Activated CD4-positive, alpha-beta T cell treated with anti-CD3 and anti-CD28 coated beads, Interleukin-2, amount 10 ng/mL, durations not matched to agents 7 days and 5 days (primary cell): ENCODE measurements at regions not wholly inside any gene's neighbourhood (a gene's known extent, or its start where the extent isn't known, plus 50 kb on each side); places are given as distances from the start of the nearest gene placed in this dataset.

Source experiments
- CTCF ChIA-PET: fragments of 350-600 bp; sonication (Branson Sonifier 250); formaldehyde crosslinking; loops from one replicate; lab custom pipeline; 2021; ENCODE audit warnings: antibody characterized with exemption; lab: Charles Lee
- POLR2A ChIA-PET: fragments of 350-600 bp; sonication (Branson Sonifier 250); formaldehyde crosslinking; loops from one replicate; lab custom pipeline; 2021; ENCODE audit warnings: antibody characterized with exemption; lab: Charles Lee
- DNase-seq: peaks from one replicate; pipeline ENCODE4 v3.0.0-alpha.2; 2020
- H3K27ac Mint-ChIP-seq: one replicate; pipeline ENCODE4 v1.8.0; 2021; ENCODE audit warnings: mild to moderate bottlenecking, moderate library complexity, mixed read lengths
- H3K27me3 Mint-ChIP-seq: one replicate; pipeline ENCODE4 v1.8.0; 2021; ENCODE audit warnings: mixed read lengths
- H3K36me3 Mint-ChIP-seq: one replicate; pipeline ENCODE4 v1.8.0; 2021; ENCODE audit warnings: low read depth, mixed read lengths
- H3K4me1 Mint-ChIP-seq: one replicate; pipeline ENCODE4 v1.8.0; 2021; ENCODE audit warnings: mixed read lengths
- H3K4me3 Mint-ChIP-seq: one replicate; pipeline ENCODE4 v1.8.0; 2021; ENCODE audit warnings: mild to moderate bottlenecking, moderate library complexity, mixed read lengths
- H3K9me3 Mint-ChIP-seq: one replicate; pipeline ENCODE4 v1.8.0; 2021; ENCODE audit warnings: mixed read lengths

- ChIA-PET POLR2A (no interaction called here), CTCF (interaction anchor here (0.9 to 3.0 kb wide), 5 partner anchors 10 to 158 kb away, joined by 3 to 12 read pairs (median 3); no protein-coding TSS in a partner anchor)
- peaks cover 9% of the 10 kb centered on the region for H3K9me3 Mint-ChIP-seq
- H3K27ac Mint-ChIP-seq: no peak overlapping the region
- H3K36me3 Mint-ChIP-seq: peaks cover 11% of the 10 kb centered on the region
- H3K4me1 Mint-ChIP-seq: peaks cover 30% of the 10 kb centered on the region
- no peak for DNase-seq
- peaks cover 5% of the 10 kb centered on the region for H3K27me3 Mint-ChIP-seq
- no peak overlapping the region for H3K4me3 Mint-ChIP-seq
Measured at GRCh38 chr5:54756796-54757402, 228.5 kb downstream of the ESM1 start.

DNA sequence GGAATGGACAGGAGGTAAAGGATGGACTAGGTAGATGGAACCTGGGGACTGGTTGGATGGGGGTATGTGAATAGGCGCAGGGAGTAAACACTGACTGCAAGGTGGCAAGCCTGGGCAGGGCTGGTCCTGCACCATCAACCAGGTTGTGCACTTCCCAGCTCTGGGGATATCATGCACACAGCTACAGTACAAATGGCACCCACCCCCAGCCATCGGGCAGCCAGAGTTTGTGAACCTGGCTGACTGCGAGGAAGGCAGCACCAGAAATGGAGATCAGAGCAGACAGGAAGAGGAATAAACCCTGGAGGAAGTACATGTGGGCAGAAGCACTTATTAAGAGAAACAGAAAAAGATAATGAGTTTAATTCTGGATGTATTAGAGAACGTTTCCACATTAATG lies 229.1 kb downstream of the ESM1 start:
- POLR2A ChIA-PET: no interaction called here
- no peak overlapping the region for H3K4me3 Mint-ChIP-seq
- peaks cover 30% of the 10 kb centered on the region for H3K4me1 Mint-ChIP-seq
- CTCF ChIA-PET: interaction anchor here (0.9 to 3.0 kb wide), 6 partner anchors 9 to 158 kb away, joined by 3 to 12 read pairs (median 3); no protein-coding TSS in a partner anchor
- peaks cover 5% of the 10 kb centered on the region for H3K27me3 Mint-ChIP-seq
- DNase-seq: no peak
- H3K27ac Mint-ChIP-seq: peak overlapping the region; percentile 77
- H3K9me3 Mint-ChIP-seq: peaks cover 12% of the 10 kb centered on the region
- peaks cover 12% of the 10 kb centered on the region for H3K36me3 Mint-ChIP-seq

DNA sequence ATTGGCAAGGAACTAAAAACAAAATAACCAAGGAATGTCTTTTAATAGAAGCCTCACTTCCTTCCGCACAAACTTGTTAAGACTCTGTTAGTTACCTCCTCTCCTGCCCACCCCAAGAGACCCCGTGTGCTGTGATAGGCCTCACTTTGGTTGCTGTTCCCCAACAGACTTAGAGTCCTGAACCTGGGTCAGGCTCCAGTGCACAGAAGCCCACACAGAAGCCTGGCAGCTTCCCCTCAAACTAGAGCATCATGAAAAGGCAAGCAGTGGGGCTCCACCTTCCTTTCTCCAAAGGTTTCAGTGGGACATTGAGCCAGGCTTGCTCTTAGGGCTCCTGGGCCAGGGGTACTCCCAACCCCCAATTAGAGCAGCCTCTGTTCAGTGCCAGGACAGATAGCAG lies 230.5 kb downstream of the ESM1 start:
- Mint-ChIP-seq H3K4me1 (peaks cover 28% of the 10 kb centered on the region), H3K27me3 (peaks cover 8% of the 10 kb centered on the region), H3K9me3 (peaks cover 18% of the 10 kb centered on the region), H3K36me3 (peaks cover 15% of the 10 kb centered on the region), H3K27ac (no peak overlapping the region), H3K4me3 (no peak overlapping the region)
- POLR2A ChIA-PET: no interaction called here
- CTCF ChIA-PET: interaction anchor here (0.6 kb wide), 1 partner anchor 1881 kb away, joined by 3 read pairs; no protein-coding TSS in a partner anchor
- no peak for DNase-seq

- H3K9me3 Mint-ChIP-seq: peaks cover 18% of the 10 kb centered on the region
- CTCF ChIA-PET: no interaction called here
Measured at GRCh38 chr5:54754420-54754819, 231.0 kb downstream of the ESM1 start.

GRCh38 chr5:54753753-54754152 lies 231.6 kb downstream of the ESM1 start:
- Mint-ChIP-seq H3K36me3 (peaks cover 15% of the 10 kb centered on the region), H3K27ac (no peak overlapping the region), H3K4me1 (peaks cover 28% of the 10 kb centered on the region), H3K9me3 (peaks cover 18% of the 10 kb centered on the region), H3K27me3 (peaks cover 3% of the 10 kb centered on the region), H3K4me3 (no peak overlapping the region)
- POLR2A ChIA-PET: interaction anchor here (0.5 kb wide), 1 partner anchor 9 kb away, joined by 3 read pairs; no protein-coding TSS in a partner anchor
- CTCF ChIA-PET: interaction anchor here (0.9 to 2.4 kb wide), 3 partner anchors 13 to 237 kb away, joined by 3 to 8 read pairs (median 3); partner anchors contain the start of gene SNX18
- no peak for DNase-seq

More at GRCh38 chr5:54754420-54754819, 231.0 kb downstream of the ESM1 start:
- Mint-ChIP-seq H3K36me3 (peaks cover 15% of the 10 kb centered on the region), H3K4me1 (peaks cover 28% of the 10 kb centered on the region), H3K27me3 (peaks cover 8% of the 10 kb centered on the region), H3K4me3 (no peak overlapping the region), H3K27ac (no peak overlapping the region)
- no peak for DNase-seq
- POLR2A ChIA-PET: no interaction called here

GRCh38 chr5:54753034-54753433 lies 232.4 kb downstream of the ESM1 start:
- CTCF ChIA-PET: interaction anchor here (0.9 to 2.4 kb wide), 4 partner anchors 13 to 236 kb away, joined by 3 to 8 read pairs (median 4); partner anchors contain the start of gene SNX18
- peak overlapping the region; percentile 39 for H3K27ac Mint-ChIP-seq
- peaks cover 3% of the 10 kb centered on the region for H3K27me3 Mint-ChIP-seq
- peaks cover 28% of the 10 kb centered on the region for H3K4me1 Mint-ChIP-seq
- POLR2A ChIA-PET: interaction anchor here (0.5 kb wide), 1 partner anchor 9 kb away, joined by 3 read pairs; no protein-coding TSS in a partner anchor
- H3K4me3 Mint-ChIP-seq: peak overlapping the region; percentile 24
- peaks cover 15% of the 10 kb centered on the region for H3K36me3 Mint-ChIP-seq
- H3K9me3 Mint-ChIP-seq: peaks cover 18% of the 10 kb centered on the region
- DNase-seq: peak; percentile 23

DNA sequence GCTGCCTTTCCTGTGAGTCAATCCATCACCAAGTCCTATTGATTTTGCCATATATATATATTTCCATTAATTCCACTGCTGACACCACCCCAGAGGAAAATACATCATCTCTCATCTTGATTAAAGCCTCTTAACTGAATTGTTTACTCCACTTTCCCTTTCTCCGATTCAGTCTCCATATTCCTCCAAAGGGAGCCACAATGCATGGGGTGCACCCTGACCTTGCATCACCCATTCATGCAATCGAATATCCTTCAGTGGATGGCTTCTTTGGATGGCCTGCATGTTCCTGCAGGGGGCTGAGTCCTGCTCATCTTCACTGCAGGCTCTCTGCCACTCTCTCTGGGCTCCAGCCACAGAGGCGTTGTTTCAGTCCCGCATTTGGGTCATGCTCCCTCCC lies 231.0 kb downstream of the SNX18 start:
- ChIA-PET CTCF (interaction anchor here (0.6 to 1.6 kb wide), 7 partner anchors 9 to 75 kb away, joined by 3 to 6 read pairs (median 3); no protein-coding TSS in a partner anchor), POLR2A (no interaction called here)
- DNase-seq: no peak
- H3K4me3 Mint-ChIP-seq: no peak overlapping the region
- H3K4me1 Mint-ChIP-seq: peaks cover 33% of the 10 kb centered on the region
- H3K27me3 Mint-ChIP-seq: peaks cover 3% of the 10 kb centered on the region
- H3K27ac Mint-ChIP-seq: no peak overlapping the region
- peaks cover 11% of the 10 kb centered on the region for H3K36me3 Mint-ChIP-seq
- peaks cover 12% of the 10 kb centered on the region for H3K9me3 Mint-ChIP-seq

DNA sequence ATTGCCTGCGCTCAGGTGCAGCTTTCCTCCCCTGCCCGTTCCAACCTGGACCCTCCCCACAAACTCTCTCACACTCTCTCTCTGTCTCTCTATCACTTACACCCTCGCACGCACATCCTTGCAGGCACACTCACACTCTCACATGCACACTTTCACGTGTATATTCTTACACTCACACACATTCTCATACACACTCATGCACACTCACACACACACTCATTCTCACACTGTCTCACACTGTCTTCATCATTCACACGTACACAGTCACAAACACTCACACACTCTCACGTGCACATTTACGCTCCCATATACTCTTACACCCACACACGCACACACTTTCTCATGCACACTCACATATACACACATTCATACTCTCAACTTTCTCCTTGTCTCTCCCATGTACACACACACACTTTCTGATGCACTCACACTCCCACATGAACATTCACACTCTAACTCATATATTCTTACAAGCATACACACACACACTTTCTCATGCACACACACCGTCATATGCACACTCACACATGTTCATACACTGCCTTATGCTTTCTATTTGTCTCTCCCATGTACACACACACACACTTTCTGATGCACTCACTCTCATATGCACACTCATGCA lies 229.3 kb downstream of the SNX18 start:
- Mint-ChIP-seq H3K27ac (no peak overlapping the region), H3K9me3 (peaks cover 12% of the 10 kb centered on the region), H3K27me3 (peaks cover 3% of the 10 kb centered on the region), H3K4me1 (peaks cover 30% of the 10 kb centered on the region), H3K4me3 (no peak overlapping the region), H3K36me3 (peaks cover 8% of the 10 kb centered on the region)
- ChIA-PET CTCF (interaction anchor here (1.6 kb wide), 1 partner anchor 14 kb away, joined by 6 read pairs; no protein-coding TSS in a partner anchor), POLR2A (no interaction called here)
- DNase-seq: no peak

- peaks cover 10% of the 10 kb centered on the region for H3K9me3 Mint-ChIP-seq
- DNase-seq: no peak
- peaks cover 3% of the 10 kb centered on the region for H3K27me3 Mint-ChIP-seq
- no peak overlapping the region for H3K27ac Mint-ChIP-seq
- no peak overlapping the region for H3K4me3 Mint-ChIP-seq
- POLR2A ChIA-PET: no interaction called here
- H3K4me1 Mint-ChIP-seq: peaks cover 34% of the 10 kb centered on the region
- CTCF ChIA-PET: interaction anchor here (2.4 kb wide), 1 partner anchor 229 kb away, joined by 6 read pairs; the partner anchor contains the start of gene SNX18
- peaks cover 8% of the 10 kb centered on the region for H3K36me3 Mint-ChIP-seq
Measured at GRCh38 chr5:54746346-54746745, 228.8 kb downstream of the SNX18 start.

- Mint-ChIP-seq H3K27ac (peak overlapping the region; percentile 71), H3K4me3 (no peak overlapping the region), H3K36me3 (peaks cover 5% of the 10 kb centered on the region), H3K27me3 (peaks cover 3% of the 10 kb centered on the region), H3K4me1 (peaks cover 37% of the 10 kb centered on the region), H3K9me3 (peaks cover 5% of the 10 kb centered on the region)
- CTCF ChIA-PET: interaction anchor here (0.6 to 2.5 kb wide), 4 partner anchors 12 to 629 kb away, joined by 3 to 12 read pairs (median 4); partner anchors contain the start of gene SNX18
- POLR2A ChIA-PET: no interaction called here
- DNase-seq: no peak
Measured at GRCh38 chr5:54745599-54745998, 228.0 kb downstream of the SNX18 start.

GRCh38 chr5:54743997-54744788 lies 226.6 kb downstream of the SNX18 start:
- Mint-ChIP-seq H3K4me3 (no peak overlapping the region), H3K36me3 (peaks cover 5% of the 10 kb centered on the region)
- peak; percentile 69 for DNase-seq

DNA sequence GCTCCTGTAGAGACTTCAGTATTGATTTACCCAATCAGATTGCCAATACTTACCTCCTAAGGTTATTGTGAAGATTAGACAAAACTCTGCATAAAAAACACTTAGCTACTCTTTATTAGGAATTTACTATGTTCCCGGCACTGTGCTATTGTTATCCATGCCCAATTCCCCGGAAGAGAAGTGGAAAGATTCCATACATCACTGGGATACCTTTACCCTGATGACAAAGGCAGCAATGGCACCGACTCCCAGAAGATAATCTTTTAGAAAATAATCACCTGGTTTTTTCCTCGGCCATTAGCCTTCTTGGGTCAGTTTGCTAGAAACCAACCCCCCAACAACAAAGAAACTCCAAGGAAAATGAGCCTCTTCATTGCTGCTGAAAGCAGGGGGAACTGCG lies 226.0 kb downstream of the SNX18 start:
- peaks cover 6% of the 10 kb centered on the region for H3K9me3 Mint-ChIP-seq
- CTCF ChIA-PET: interaction anchor here (1.5 to 2.5 kb wide), 4 partner anchors 10 to 226 kb away, joined by 4 to 12 read pairs (median 5); partner anchors contain the start of gene SNX18
- H3K4me1 Mint-ChIP-seq: peaks cover 45% of the 10 kb centered on the region
- H3K4me3 Mint-ChIP-seq: no peak overlapping the region
- POLR2A ChIA-PET: no interaction called here
- H3K27ac Mint-ChIP-seq: peak overlapping the region; percentile 77
- H3K27me3 Mint-ChIP-seq: peaks cover 6% of the 10 kb centered on the region
- DNase-seq: no peak
- peaks cover 5% of the 10 kb centered on the region for H3K36me3 Mint-ChIP-seq

More at GRCh38 chr5:54743997-54744788, 226.6 kb downstream of the SNX18 start:
- POLR2A ChIA-PET: interaction anchor here (0.7 kb wide), 2 partner anchors 9 to 100 kb away, joined by 3 to 4 read pairs; no protein-coding TSS in a partner anchor
- Mint-ChIP-seq H3K4me1 (peaks cover 43% of the 10 kb centered on the region), H3K27me3 (peaks cover 6% of the 10 kb centered on the region), H3K27ac (peak overlapping the region; percentile 77), H3K9me3 (peaks cover 6% of the 10 kb centered on the region)
- CTCF ChIA-PET: interaction anchor here (0.6 to 2.5 kb wide), 6 partner anchors 11 to 1225 kb away, joined by 4 to 12 read pairs (median 5); partner anchors contain the start of gene SNX18
